GM19324 (cell line): ENCODE measurements at regions not wholly inside any gene's neighbourhood (a gene's known extent, or its start where the extent isn't known, plus 50 kb on each side); places are given as distances from the start of the nearest gene placed in this dataset.
"Not testable (repeated sequence)": the region's sequence is repeated elsewhere in the genome, so short reads cannot be mapped to it uniquely, and the experiment has no call there.

Experiments used
- ATAC-seq: cut with Tn5 transposase; IDR thresholded peaks from one replicate; pipeline ENCODE4 v1.9.1; 2021; ENCODE audit warnings: mild to moderate bottlenecking, moderate library complexity; ENCODE audit not compliant: unreplicated experiment, low FRiP score

DNA sequence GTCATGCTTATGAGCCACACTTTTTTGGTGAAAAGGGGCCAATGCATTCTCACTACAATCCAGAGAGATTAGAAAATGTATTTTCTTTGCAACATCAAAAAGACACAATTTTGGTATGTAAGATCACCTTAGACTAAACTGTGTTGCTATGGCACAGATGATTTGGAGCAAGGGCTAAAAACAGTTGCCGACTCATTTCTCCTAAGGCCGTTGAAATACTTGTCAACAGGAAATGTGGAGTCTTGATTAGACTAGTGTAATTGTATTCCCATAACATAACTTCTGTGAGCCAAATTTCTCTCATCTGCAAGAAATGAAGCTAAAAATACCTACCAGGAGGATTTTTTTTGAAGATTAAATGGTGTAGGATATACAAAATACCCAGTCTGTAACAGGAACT, 2547.7 kb downstream of the ARAP2 start:
- ATAC-seq = no peak

DNA sequence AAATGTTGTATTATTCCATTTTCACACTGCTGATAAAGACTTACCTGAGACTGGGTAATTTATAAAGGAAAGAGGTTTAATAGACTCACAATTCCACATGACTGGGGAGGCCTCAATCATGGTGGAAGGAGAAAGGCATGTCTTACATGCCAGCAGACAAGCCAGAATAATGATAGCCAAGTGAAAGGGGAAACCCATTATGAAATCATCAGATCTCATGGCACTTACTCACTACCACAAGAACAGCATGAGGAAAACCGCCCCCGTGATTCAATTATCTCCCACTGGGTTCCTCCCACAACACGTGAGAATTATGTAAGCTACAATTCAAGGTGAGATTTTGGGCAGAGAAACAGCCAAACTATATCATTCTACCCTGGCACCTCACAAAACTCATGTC, 2535.1 kb downstream of the ARAP2 start:
- ATAC-seq = no peak

DNA sequence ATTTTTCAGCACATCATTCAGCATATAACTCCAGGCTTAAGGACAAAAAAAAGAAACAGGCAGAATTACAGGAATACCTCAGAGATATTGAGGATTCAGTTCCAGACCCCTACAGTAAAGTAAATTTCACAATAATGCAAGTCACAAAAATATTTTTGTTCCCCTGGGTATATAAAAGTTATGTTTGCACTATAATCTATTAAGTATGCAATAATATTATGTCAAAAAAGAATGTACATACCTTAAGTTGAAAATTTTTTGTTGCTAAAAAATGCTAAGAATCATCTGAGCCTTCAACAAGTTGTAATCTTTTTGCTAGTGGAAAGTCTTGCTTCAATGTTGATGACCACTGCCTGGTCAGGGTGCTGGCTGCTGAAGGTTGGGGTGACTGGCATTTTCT, 2532.5 kb downstream of the ARAP2 start:
- no peak for ATAC-seq

DNA sequence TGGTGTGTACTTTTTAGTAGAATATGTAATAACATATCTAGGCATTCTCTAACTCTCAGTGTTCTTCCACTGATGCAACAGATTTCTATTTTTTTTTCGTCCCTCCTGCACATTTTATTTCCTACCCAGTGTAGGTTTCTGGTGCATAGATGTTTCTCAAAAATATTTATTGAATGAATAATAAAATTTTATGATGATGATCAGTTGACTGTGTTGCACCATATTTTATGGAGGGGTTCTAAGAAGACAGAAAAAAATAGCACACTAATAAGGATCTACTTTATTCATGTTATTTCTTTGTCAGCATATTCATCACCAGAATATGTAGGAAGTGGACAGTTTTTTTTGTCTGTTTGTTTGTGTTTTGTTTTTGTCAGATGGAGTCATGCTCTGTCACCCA, 2529.3 kb downstream of the ARAP2 start:
- ATAC-seq = no peak

DNA sequence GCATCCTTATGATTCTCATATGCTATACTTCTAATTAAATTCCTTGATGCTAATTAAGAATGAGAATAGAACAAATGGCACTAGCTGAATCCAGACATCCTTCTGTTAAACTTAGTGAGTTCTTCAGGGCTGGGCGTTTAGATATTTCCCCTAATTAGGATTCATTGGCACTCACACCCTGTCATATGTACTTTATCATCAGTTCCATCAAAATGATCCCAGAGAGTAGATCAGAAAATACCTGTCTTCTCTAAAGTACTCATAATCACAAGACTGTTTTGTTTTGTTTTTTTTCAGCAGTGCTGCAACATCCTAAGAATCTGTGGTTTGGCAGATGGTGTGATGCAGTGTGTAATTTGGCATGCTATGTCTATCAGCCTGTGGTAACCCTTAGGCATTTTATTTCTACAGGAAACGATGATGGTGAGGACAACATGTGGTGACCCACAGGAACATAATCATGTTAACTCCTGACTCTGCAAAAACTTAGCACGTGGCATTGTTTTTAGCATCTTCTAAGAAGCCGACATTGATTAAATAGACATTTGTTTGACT, 2528.4 kb downstream of the ARAP2 start:
- no peak for ATAC-seq

DNA sequence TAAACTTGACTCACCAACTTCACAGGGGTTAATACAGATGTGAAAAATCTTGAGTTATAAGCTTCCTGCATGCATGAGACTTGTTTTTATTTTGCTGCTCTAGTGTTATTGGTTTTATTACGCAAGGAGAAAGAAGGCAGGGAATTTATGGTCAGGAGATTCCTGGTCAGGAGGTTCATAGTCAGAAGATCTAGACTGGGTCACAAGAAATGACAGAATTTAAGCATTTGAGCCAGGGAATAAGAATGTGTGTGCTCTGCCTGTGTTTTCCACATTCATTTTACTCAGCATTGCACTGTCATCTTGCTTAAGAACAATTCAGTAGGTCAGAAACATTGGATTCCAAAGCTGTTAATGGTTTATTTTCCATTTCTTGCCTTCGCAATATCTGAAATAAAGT, 2522.1 kb downstream of the ARAP2 start:
- no peak for ATAC-seq

DNA sequence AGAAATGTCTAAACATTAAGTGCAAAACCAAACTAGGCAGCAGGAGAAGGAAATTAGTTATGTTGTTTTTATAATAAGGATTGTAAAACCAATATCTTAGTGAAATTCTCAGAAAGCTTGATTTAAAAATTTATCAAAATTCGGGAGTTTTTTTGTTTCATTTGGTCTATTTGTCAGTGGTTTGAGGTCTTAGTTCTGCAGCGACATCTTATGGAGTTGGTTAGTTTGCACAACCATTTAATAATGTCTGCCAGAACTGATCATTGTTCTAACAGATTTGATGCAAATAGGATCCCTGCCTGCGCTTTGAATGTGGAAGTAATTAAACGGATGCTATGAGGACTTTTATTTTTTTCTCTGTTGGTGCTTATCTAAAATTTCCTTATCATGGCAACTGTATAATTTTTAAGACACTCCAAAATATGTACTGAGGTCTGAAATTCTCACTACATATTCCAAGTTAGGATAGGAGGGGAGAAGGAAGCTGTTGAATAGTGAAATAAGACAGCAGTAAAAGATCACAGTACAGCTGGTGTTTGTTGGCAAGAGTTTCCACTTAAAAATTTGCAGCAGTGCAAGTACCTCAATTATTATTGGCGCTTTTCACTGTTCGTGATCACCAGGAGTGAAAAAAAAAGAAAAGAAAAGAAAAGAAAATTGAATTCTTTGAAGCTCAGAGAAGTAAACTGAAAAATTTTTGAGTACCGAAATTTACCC, 2521.4 kb downstream of the ARAP2 start:
- no peak for ATAC-seq

DNA sequence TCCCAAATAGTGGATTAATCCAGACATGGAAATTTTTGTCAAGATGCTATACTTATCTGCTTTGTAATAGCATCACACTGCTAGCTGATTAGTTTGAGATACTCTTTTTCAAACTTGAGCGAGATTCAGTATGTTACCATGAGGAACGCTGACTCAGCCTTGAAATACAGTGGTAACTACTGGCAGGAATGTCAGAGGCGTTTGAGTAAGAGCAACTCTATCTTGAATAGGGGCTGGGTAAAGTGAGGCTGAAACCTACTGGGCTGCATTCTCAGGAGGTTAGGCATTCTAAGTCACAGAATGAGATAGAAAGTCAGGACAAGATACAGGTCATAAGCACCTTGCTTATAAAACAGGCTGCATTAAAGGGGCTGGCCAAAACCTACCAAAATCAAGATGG, 2519.6 kb downstream of the ARAP2 start:
- no peak for ATAC-seq

DNA sequence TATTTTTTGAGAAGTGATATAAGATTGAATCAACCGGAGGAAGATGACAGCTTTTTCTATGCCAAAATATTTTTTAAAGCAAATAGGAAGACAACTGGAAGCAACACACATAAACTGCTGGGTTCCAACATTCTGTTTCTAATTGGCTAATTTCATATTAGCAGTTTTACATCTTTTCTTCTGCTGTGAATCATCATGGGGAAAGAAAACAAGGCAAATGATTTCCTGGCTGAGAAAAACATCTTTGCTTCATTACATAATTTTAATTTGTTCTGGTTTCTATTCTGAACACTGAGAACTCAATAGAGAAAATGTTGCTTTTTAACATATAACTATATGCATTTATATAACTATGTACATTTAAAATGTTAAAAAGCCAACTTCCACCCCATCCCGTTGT, 2518.5 kb downstream of the ARAP2 start:
- ATAC-seq = no peak

DNA sequence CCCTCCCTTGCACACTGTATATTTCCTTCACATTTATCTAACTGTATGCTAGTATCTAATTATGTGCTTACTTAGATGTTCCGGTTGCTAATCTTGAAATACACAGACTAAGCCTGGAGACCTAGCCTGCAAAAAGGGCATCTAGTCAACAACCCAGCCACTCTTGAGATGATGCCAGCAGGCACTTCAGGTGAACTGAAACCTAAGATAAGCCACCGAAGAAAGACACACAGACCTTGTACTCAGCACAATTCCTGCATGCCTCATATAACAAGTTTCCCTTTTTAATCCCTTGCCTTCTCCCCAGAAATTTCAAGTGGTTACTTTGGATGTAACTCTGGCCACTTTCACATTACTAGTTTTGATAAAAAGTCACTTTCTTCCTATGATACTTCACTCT, 2506.6 kb downstream of the ARAP2 start:
- no peak for ATAC-seq

DNA sequence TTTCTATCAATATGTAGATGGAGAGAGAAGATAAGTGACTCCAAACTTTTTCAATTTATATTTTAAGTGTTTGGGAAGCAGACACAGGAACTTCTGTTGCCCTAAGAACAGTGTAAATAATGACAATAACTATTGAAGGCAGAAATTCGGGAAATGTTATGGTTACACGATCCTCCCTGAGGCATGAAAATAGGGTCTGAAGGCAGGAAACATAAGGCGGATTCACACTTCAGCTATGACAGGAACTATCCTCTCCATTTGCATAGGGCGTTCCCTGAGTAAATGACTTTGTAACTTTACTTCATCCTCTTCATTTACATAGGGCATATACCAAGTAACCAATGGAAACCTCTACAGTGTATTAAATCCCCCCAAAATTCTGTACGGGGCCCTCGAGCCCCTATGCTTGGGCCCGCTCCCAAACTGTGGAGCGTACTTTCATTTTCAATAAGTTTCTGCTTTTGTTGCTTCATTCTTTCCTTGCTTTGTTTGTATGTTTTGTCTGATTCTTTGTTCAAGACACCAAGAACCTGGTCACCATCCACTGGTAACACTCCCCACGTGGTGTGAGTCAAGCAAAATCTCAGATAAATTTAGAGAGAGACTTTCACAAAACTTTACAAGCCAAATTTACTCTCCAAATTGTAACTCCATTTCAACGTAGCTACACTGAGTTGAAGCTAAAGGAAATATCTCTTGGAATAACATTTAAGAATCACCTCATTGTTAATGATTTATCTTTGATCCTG, 2504.3 kb downstream of the ARAP2 start:
- no peak for ATAC-seq

DNA sequence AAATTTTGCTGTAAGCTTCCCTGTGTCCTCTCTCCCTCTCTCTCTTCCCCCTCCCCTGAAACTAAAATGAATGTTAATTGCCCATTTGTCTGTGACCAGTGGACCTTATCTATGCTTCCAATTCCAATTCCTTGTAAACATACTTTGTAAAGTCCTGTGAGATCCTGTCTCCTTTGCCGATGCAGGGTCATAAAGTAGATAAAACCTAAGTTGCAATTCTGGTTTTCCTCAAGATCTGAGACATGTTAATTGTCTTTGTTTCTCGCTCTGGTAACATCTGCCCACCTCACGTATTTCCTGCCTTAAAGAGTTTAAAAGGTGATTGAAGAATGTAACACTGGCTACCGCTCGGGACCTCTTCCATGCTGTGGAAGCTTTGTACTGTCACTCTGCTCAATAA, 2503.4 kb downstream of the ARAP2 start:
- not testable (repeated sequence) for ATAC-seq

DNA sequence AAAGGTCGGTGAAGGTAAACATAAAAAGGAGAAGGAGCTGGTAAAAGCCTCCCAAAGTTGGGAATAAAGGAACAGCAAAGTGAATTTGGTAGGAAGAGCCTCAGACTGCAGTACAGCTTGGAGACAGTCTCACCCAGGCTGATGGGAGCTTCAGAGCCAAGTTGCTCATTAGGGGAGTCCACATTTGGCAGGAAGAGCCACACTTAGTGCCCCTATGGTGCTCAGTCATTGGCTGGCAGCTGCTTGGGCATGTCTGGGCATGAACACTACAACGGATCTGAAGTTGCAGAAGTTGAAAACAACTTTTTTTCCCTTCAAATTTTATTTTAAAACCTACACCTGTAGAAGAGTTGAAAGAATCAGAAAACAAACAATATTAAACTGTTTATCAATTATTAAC, 2497.3 kb downstream of the ARAP2 start:
- peak; percentile 78 for ATAC-seq

DNA sequence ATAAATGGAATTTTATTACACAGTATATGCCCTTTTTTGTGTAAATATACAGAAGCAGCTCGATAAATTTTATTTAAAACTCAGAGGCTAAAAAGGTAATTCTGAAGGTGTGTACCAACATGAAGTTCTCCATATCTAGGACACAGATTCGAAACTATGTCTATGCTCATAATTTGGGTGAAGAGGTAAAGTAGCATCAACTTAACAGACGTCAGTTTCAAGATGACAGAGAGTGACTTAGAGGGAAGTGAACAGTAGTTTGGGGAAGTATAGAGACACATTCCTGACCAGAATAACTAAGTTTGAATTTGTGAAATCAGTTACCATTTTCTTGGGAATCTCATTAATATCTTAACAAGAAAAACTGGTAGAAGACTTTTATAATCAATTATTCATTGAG, 2493.3 kb downstream of the ARAP2 start:
- no peak for ATAC-seq

DNA sequence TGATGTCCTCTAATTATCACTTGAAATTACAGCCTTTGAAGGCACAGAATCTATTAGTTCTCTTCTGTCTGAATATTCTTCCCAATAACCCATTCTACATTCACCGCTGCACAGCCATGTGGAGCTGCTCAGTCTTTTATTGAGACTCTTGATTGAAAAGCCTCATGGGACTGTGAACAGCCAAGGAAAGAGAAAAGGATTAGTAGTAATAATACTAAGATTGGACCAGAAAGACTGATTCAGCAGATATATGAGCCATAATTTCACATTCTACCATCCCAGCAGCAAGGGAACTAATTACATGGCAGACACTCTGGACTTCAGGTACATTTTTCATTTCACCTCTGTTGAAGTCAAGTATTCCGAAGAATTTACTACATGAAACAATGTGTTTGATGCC, 2471.7 kb downstream of the ARAP2 start:
- ATAC-seq = no peak

DNA sequence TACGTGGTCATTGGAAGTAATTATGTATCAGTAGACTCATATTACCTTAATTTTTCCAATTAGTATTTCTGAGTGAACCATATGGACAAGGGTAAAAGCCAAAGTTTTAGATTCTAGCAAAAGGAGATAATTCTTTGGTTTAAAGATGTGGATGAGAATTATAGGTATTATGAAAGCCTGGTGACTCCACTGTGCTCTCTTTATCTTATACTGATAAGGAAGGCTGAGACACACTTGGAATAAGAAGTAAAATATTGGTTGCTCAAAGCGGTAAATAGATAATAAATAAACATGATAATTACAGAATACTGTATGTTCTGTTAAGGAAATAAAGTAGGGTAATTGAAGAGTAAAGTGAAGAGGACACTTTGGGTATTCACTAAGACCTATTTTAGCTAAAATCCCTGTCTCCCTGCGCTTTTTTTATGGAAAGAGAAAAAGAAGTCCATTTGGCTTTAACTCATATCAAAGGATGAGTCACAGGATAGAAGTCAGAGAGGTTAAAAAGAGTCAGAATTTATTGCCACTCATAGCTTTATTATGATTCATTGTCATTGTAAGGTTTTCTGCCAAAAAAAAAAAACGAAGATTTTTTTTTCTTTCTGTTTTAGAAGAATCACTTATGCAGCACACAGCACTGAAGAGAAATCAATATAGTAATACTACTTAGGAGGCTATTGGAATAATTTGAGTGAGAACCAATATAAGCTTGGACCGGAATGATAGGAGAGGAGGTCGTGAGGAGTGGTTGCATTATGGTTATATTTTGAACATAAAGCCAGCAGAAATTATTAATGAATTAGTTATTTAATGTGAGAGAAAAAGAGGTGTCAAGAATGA, 2463.1 kb downstream of the ARAP2 start:
- ATAC-seq = no peak

DNA sequence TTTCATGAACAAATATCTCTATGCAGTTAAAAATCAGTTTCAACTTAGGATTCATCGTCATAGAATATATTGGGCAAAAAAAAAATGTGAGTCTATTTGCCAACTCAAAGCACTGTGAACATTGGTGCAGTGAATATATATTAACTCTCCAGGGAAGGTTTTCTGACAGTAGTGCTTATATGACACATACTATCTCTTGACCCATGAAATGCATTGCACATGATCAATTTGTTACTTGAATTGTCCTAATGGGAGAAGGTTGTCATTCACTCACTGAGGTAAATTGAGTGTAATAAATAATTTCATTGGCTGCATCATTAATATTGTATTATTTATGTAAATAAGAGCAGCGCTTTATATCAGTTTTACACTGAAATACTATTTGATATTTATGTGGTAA, 2458.5 kb downstream of the ARAP2 start:
- ATAC-seq = no peak

DNA sequence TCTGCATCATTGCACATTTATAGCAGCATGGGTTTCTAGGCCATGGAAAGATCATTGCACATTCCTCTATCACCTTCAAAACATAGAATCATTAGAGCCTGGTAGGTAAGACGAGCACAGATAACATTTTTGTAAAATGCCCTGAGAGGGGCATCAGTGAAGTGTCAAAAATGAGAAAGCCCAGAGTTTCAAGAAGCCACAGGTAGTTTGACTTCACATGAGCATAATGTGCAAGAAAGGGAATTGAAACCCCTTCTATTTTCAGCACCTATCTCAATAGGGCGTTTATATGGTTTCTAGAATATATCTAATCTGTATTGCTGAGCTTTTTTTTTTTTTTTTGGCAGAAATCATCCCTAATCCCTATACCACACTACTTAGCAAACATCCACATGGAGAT, 2441.7 kb downstream of the ARAP2 start:
- ATAC-seq = no peak

DNA sequence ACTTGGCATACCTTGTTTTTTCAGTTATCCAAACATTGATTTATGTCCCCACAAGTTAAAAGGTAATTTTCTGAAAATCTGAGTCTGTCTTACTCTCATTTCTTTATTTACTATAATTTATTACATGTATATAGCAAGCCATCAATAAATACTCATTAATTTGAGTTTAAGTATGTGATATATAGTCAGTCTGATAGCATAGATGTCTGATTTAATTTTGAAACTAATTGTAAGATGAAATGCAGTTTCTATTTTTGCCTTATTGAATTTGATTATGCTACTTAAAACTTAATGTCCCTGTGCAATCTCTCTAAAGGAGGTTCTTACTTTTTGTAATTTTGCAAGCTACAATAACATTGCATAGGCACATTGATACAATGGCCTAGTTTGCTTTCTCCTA, 2418.6 kb downstream of the ARAP2 start:
- ATAC-seq = no peak

DNA sequence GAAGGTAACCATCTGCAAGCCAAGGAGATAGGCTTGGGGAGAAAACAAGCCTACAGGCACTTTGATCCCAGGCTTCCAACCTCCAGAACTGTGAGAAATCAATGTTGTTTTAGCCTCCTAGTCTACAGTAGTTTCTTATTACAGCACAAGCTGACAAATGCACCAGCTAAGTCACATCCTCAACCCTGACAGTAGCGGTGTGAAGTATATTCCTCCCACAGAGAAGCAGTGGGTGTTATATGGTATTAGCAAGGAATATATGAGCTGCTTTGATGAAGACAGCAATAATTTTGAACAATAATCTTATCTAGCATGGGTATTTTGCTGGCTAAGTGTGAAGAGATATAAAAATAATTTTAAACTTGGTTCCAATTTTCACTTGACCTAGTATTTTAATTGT, 2415.0 kb downstream of the ARAP2 start:
- not testable (repeated sequence) for ATAC-seq

DNA sequence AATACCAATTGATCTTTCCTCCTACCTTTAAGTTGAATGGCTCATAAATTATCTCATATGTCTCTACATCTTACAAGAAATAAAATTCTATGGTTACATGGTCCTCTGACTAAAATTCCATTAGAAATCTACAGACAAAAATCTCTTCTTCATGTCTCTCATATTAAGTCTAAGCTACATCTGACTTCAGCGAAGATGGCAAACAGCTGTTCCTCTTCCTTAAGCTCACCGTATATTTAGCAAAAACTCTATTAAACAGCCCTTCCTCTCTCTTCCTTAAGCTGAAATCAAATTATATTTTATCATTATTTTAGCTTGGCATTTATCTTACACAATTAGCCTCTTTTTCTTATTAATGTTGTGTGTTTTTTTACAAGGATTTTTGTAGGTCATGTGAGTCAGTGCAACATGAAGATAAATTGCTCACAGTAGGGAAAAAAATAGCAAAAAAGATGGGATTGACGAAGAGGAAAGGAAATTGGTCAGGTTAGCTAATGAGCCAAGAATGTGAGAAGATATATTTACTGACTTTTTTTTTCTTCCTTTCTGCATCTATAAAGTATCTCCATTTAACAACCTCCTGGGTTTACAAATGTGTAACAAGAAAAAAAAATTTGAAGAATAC, 2412.8 kb downstream of the ARAP2 start:
- ATAC-seq = no peak
